WTC11 (cell line): ENCODE measurements at regions not wholly inside any gene's neighbourhood (a gene's known extent, or its start where the extent isn't known, plus 50 kb on each side); places are given as distances from the start of the nearest gene placed in this dataset.

ENCODE experiments used
- ATAC-seq: fragments of 200-7000 bp; cut with Tn5 transposase; 2 replicates; pipeline ENCODE4 v1.10.0; 2021; ENCODE audit warnings: mild to moderate bottlenecking, moderate library complexity
- CTCF ChIA-PET: fragments of 300-600 bp; sonication (Branson Sonifier 250); formaldehyde crosslinking; loops from one replicate; lab custom pipeline; 2021; ENCODE audit warnings: antibody characterized with exemption; lab: Charles Lee
- POLR2A ChIA-PET: fragments of 350-600 bp; sonication (Branson Sonifier 250); formaldehyde crosslinking; loops from one replicate; lab custom pipeline; 2021; ENCODE audit warnings: antibody characterized with exemption; lab: Charles Lee
- DNase-seq: peaks from one replicate; pipeline ENCODE4 v3.0.0; 2021; ENCODE audit warnings: low spot score
- H3K27ac Mint-ChIP-seq: 2 replicates; pipeline ENCODE4 v1.8.0; 2021; ENCODE audit warnings: mixed read lengths
- H3K27me3 Mint-ChIP-seq: 2 replicates; pipeline ENCODE4 v1.8.0; 2021; ENCODE audit warnings: low read depth, mild to moderate bottlenecking, moderate library complexity, mixed read lengths
- H3K36me3 Mint-ChIP-seq: 2 replicates; pipeline ENCODE4 v1.8.0; 2021; ENCODE audit warnings: mixed read lengths
- H3K4me1 Mint-ChIP-seq: 2 replicates; pipeline ENCODE4 v1.8.0; 2022; ENCODE audit warnings: mixed read lengths
- H3K4me3 Mint-ChIP-seq: 2 replicates; pipeline ENCODE4 v1.8.0; 2021; ENCODE audit warnings: mild to moderate bottlenecking, moderate library complexity, mixed read lengths
- H3K9me3 Mint-ChIP-seq: 2 replicates; pipeline ENCODE4 v1.8.0; 2021; ENCODE audit warnings: mixed read lengths
- AR ChIP-seq: fragments of 250-450 bp; sonication (Bioruptor Pico); IDR thresholded peaks from 2 replicates; pipeline ENCODE4 v1.9.0; 2021; ENCODE audit warnings: mild to moderate bottlenecking
- ARID4B ChIP-seq: sonication (generic); formaldehyde crosslinking; IDR thresholded peaks from 2 replicates; pipeline ENCODE4 v1.8.0; 2023; ENCODE audit warnings: missing genetic modification reagents, mild to moderate bottlenecking, borderline replicate concordance
- CTCF ChIP-seq: fragments of 200-600 bp; IDR thresholded peaks from 2 replicates; pipeline ENCODE4 v1.8.0; 2022; ENCODE audit warnings: antibody characterized with exemption
- E2F1 ChIP-seq: sonication (generic); formaldehyde crosslinking; IDR thresholded peaks from 2 replicates; pipeline ENCODE4 v1.8.0; 2022; ENCODE audit warnings: mild to moderate bottlenecking, missing genetic modification reagents
- E2F4 ChIP-seq: sonication (generic); formaldehyde crosslinking; IDR thresholded peaks from 2 replicates; pipeline ENCODE4 v1.8.1; 2022; ENCODE audit warnings: low read depth, mild to moderate bottlenecking, moderate library complexity, missing genetic modification reagents, borderline replicate concordance
- FOXJ3 ChIP-seq: sonication (generic); formaldehyde crosslinking; IDR thresholded peaks from 2 replicates; pipeline ENCODE4 v1.9.0; 2021; ENCODE audit warnings: missing genetic modification reagents, mild to moderate bottlenecking, borderline replicate concordance
- HMGA2 ChIP-seq: fragments of 250-450 bp; sonication (Bioruptor Pico); IDR thresholded peaks from 2 replicates; pipeline ENCODE4 v1.4.0; 2021; ENCODE audit warnings: mild to moderate bottlenecking, moderate library complexity
- NFE2L1 ChIP-seq: sonication (generic); formaldehyde crosslinking; IDR thresholded peaks from 2 replicates; pipeline ENCODE4 v1.8.1; 2023; ENCODE audit warnings: missing genetic modification reagents
- RORB ChIP-seq: fragments of 250-450 bp; sonication (Bioruptor Pico); IDR thresholded peaks from 2 replicates; pipeline ENCODE4 v1.9.0; 2021; ENCODE audit warnings: mild to moderate bottlenecking
- SMAD3 ChIP-seq: sonication (generic); formaldehyde crosslinking; IDR thresholded peaks from 2 replicates; pipeline ENCODE4 v1.8.0; 2022; ENCODE audit warnings: missing genetic modification reagents, mild to moderate bottlenecking, borderline replicate concordance
- TEAD1 ChIP-seq: sonication (generic); formaldehyde crosslinking; IDR thresholded peaks from 2 replicates; pipeline ENCODE4 v1.8.0; 2022; ENCODE audit warnings: mild to moderate bottlenecking, missing genetic modification reagents
- ZNF121 ChIP-seq: sonication (generic); formaldehyde crosslinking; IDR thresholded peaks from 2 replicates; pipeline ENCODE4 v1.8.0; 2023; ENCODE audit warnings: missing genetic modification reagents
- ZNF138 ChIP-seq: sonication (generic); formaldehyde crosslinking; conservative IDR thresholded peaks from 2 replicates; pipeline ENCODE4 v1.8.1; 2022; ENCODE audit warnings: mild to moderate bottlenecking, moderate library complexity, missing genetic modification reagents
- ZNF263 ChIP-seq: sonication (generic); formaldehyde crosslinking; IDR thresholded peaks from 2 replicates; pipeline ENCODE4 v1.8.1; 2022; ENCODE audit warnings: low read depth, mild to moderate bottlenecking, moderate library complexity, missing genetic modification reagents
- ZNF396 ChIP-seq: fragments of 250-450 bp; sonication (Bioruptor Pico); IDR thresholded peaks from 2 replicates; pipeline ENCODE4 v1.8.0; 2021; ENCODE audit warnings: mild to moderate bottlenecking, moderate library complexity, borderline replicate concordance
- ZNF512 ChIP-seq: sonication (generic); formaldehyde crosslinking; IDR thresholded peaks from 2 replicates; pipeline ENCODE4 v1.8.1; 2022; ENCODE audit warnings: missing genetic modification reagents, borderline replicate concordance

- no peak for TF ChIP-seq ARID4B
- TF ChIP-seq CTCF: no peak
These were observed 308.6 kb downstream of the TLE1 start (continued) for GRCh38 chr9:81380504-81381359.

- no peaks in the 10 kb centered on the region for H3K27me3 Mint-ChIP-seq
- peaks cover 18% of the 10 kb centered on the region for H3K9me3 Mint-ChIP-seq
- CTCF ChIA-PET: no interaction called here
- H3K27ac Mint-ChIP-seq: no peak overlapping the region
- no peak for ATAC-seq
- no peak overlapping the region for H3K4me3 Mint-ChIP-seq
- TF ChIP-seq HMGA2 (CRISPR knock-in tag) (no peak), E2F4 (CRISPR knock-in tag) (no peak)
- TF ChIP-seq, all 79 proteins: peak for 0
- POLR2A ChIA-PET: no interaction called here
- Mint-ChIP-seq H3K4me1 (peaks cover 20% of the 10 kb centered on the region), H3K36me3 (0 out of 2 replicates have a peak, but pooled peaks cover 9% of the 10 kb centered on the region)
- DNase-seq: no peak
These were observed 309.7 kb downstream of the TLE1 start for GRCh38 chr9:81379655-81380054.

- Mint-ChIP-seq H3K4me3 (no peak overlapping the region), H3K36me3 (0 out of 2 replicates have a peak, but pooled peaks cover 9% of the 10 kb centered on the region), H3K27ac (no peak overlapping the region), H3K9me3 (peaks cover 18% of the 10 kb centered on the region), H3K27me3 (no peaks in the 10 kb centered on the region; the same call in 1 of the 2 replicates), H3K4me1 (peaks cover 27% of the 10 kb centered on the region)
- CTCF ChIA-PET: interaction anchor here (0.7 kb wide), 1 partner anchor 128 kb away, joined by 5 read pairs; no protein-coding TSS in a partner anchor
- TF ChIP-seq ZNF263 (CRISPR knock-in tag) (no peak), TEAD1 (CRISPR knock-in tag) (no peak), RORB (CRISPR knock-in tag) (no peak), NFE2L1 (CRISPR knock-in tag) (no peak), ZNF396 (CRISPR knock-in tag) (no peak), ZNF121 (CRISPR knock-in tag) (no peak), ZNF138 (CRISPR knock-in tag) (no peak), E2F1 (CRISPR knock-in tag) (no peak), CTCF (no peak), SMAD3 (CRISPR knock-in tag) (no peak), ZNF512 (CRISPR knock-in tag) (no peak), AR (no peak), FOXJ3 (CRISPR knock-in tag) (no peak)
- DNase-seq (no peak), ATAC-seq (no peak)
- POLR2A ChIA-PET: no interaction called here
These were observed 311.4 kb downstream of the TLE1 start for GRCh38 chr9:81377921-81378320.
